VCaP (cell line): ENCODE measurements at regions not wholly inside any gene's neighbourhood (a gene's known extent, or its start where the extent isn't known, plus 50 kb on each side); places are given as distances from the start of the nearest gene placed in this dataset.

ENCODE experiments used
- H3K27ac ChIP-seq: fragments of 450-650 bp; 2 replicates; pipeline ENCODE4 v1.5.1; 2017
- TF ChIP-seq, protein P1 (sequence below): fragments of 450-650 bp; conservative IDR thresholded peaks from 2 replicates; pipeline ENCODE4 v1.5.1; 2017; ENCODE audit warnings: mild to moderate bottlenecking, moderate library complexity

DNA sequence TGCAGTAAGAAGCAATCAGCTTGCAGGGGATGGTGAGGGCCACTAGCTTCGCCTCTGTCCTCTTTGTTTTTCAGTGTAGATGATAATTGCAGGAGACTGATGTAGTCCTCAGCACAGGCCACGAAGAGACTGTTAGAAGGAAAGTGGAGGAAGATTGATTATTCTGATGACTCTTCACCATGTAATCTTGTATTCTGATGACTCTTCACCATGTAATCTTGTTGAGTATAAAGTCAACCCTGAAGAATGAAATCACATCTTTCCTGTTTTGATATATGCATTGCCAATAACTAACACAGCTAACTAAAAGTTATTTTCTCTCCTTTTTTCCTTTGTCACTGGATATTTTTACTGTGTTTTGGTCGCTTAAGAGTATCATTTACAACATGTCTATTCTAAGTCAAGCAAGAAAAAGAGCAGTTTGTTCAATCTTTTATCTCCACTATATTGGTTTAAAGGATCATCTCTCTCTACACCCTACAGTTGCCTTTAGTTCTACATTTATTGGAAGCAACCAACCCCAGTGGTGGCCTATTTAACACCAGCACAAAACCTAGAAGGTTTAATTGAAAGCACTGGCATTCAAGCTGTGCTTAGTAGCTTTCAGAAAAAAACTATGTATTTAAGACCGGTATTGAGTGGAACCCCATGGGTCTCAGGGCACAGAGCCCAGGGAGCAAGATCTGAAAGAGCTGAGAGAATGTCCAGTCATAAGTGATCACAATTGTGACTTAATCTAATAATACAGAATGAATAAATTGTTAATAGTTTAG is 107.2 kb upstream of the BTBD3 start:
- TF ChIP-seq, protein P1, sequence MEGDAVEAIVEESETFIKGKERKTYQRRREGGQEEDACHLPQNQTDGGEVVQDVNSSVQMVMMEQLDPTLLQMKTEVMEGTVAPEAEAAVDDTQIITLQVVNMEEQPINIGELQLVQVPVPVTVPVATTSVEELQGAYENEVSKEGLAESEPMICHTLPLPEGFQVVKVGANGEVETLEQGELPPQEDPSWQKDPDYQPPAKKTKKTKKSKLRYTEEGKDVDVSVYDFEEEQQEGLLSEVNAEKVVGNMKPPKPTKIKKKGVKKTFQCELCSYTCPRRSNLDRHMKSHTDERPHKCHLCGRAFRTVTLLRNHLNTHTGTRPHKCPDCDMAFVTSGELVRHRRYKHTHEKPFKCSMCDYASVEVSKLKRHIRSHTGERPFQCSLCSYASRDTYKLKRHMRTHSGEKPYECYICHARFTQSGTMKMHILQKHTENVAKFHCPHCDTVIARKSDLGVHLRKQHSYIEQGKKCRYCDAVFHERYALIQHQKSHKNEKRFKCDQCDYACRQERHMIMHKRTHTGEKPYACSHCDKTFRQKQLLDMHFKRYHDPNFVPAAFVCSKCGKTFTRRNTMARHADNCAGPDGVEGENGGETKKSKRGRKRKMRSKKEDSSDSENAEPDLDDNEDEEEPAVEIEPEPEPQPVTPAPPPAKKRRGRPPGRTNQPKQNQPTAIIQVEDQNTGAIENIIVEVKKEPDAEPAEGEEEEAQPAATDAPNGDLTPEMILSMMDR: no peak
- no peak overlapping the region for H3K27ac ChIP-seq

DNA sequence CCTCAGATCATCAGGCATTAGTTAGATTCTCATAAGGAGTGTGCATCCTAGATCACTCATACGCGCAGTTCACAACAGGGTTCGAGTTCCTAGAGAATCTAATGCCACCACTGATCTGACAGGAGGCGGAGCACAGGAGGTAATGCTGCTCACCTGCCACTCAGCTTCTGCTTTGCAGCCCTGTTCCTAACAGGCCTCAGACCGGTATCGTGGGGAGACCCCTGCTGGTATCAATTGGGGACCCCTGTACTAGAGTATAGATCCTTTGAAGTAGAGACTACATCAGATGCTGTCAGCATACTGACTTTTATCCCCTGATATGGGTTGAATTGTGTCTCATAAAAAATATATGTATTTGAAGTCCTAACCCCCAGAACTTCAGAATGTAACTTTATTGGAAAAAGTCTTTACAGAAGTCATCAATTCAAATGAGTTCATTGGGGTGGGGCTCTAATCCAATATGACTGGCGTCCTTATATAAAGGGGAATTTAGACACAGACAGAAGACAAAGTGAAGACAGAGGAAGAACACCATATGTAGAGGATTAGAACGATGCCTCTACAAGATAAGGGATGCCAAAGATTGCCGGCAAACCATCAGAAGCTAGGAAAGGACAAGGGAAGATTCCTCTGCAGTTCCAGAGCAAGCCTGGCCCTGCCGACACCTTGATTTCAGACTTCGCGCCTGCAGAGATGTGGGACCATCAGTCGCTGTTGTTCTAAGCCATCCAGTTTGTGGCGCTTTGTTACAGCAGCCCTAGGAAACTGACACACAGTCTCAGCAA is 104.4 kb upstream of the BTBD3 start:
- TF ChIP-seq, protein P1: no peak
- H3K27ac ChIP-seq: no peak overlapping the region

DNA sequence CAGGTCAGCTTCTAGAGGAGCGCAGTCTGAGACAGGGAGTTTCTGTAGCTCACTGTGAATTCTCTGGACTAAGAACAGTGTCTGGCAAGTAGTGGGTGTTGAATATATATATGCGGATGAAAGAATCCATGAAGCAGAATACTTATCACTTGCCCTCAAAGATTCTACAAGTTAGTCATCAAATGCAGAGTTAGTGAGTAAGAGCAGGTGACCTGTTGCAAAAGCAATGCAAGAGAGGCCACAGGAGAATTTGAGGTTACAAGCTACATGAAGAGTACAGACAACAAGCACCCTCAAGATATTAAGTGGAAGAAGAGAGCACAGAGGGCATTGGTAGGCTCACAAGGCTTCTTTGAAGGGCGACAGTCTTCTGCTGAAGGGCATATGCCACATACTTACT is 103.4 kb upstream of the BTBD3 start:
- no peak overlapping the region for H3K27ac ChIP-seq
- TF ChIP-seq, protein P1: no peak

DNA sequence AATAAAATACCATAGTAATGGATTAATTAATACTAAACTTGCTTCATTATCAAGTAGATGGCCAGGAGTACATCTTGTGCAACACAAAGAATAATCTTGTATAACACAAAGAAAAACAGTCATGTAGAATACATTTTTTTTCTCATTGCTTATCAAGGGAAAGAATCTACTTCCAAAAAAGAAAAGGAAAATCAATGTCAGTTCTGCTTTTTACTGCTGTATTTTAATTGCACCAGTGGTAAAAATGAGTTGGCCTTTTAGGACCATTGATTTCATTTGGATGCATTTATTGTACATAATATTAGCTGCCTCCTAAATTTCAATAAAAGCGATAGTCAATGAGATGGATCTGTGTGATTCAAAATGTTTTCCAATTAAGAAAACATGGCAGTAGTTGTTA is 96.9 kb upstream of the BTBD3 start:
- TF ChIP-seq, protein P1: no peak
- H3K27ac ChIP-seq: no peak overlapping the region

DNA sequence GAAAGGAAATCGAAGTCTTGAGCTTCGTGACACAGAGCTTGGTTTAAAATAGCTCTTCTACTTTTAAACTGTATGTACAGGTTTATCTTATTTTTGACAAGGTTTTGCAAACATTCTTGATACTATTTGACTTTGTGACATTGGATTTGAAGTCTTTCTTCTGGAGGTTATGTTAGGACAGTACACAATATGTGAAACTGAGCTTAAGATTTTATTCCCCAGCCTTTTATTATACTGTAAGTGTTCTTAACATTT is 95.2 kb upstream of the BTBD3 start:
- H3K27ac ChIP-seq: no peak overlapping the region
- TF ChIP-seq, protein P1: no peak

DNA sequence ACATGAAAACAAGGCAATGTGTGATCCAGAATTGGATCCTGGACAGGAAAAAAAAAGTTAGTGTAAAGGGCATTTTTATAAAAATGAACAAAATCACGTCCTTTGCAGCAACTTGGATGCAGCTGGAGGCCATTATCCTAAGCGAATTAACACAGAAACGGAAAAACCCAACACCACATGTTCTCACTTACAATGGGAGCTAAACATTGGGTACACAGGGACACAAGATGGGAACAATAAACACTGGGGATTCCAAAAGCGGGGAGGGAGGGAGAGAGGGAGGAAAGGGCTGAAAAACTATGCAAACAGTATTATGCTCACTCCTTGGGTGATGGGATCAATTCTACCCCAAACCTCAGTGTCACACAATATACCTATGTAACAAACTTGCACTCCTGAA is 91.4 kb upstream of the BTBD3 start:
- TF ChIP-seq, protein P1: no peak
- H3K27ac ChIP-seq: no peak overlapping the region

DNA sequence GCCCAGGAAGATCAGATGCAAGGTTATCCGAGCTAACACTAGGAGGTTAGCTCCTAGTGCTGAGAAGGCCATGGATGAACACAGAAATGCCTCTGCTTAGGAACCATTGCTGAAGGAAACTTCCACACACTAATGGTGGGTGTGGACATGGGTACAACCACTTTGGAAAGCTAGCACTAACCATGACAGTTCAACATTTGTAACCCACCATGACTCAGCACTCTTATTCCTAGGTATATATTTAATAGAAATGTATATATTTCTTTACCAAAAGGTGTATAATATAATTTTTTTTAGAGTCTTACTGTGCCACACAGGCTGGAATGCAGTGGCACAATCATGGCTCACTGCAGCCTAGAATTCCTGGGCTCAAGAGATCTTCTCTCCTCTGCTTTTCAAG is 85.3 kb upstream of the BTBD3 start:
- TF ChIP-seq, protein P1: no peak
- no peak overlapping the region for H3K27ac ChIP-seq
